K562 (cell line): ENCODE measurements at regions not wholly inside any gene's neighbourhood (a gene's known extent, or its start where the extent isn't known, plus 50 kb on each side); places are given as distances from the start of the nearest gene placed in this dataset.

Source experiments
- RBFOX2 ChIP-seq: fragments of 200-400 bp; formaldehyde crosslinking; IDR thresholded peaks from 2 replicates; pipeline ENCODE4 v1.6.1; 2017; ENCODE audit warnings: low read depth, mild to moderate bottlenecking, low read length, moderate library complexity
- TF ChIP-seq, protein P1 (sequence below): sonication (generic); formaldehyde crosslinking; IDR thresholded peaks from 2 replicates; pipeline ENCODE4 v1.9.0; 2022; ENCODE audit warnings: mild to moderate bottlenecking, missing genetic modification reagents

DNA sequence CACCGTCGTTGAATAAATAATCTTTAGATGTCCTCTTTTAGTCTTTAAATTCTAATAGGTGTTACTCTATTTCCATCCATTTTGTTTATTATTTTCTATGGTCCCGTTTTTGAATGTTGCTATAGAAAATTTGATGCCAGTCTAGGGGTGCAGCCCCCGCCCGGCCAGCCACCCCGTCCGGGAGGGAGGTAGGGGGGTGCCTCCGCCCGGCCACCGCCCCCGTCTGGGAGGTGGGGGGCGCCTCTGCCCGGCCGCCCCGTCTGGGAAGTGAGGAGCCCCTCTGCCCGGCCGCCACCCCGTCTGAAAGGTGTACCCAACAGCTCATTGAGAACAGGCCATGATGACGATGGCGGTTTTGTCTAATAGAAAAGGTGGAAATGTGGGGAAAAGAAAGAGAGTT, 2372.2 kb upstream of the WWC1 start:
- TF ChIP-seq, protein P1, sequence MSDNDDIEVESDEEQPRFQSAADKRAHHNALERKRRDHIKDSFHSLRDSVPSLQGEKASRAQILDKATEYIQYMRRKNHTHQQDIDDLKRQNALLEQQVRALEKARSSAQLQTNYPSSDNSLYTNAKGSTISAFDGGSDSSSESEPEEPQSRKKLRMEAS (CRISPR knock-in tag) = no peak
- TF ChIP-seq RBFOX2 = no peak
